RCC 7860 (cell line): ENCODE measurements at regions not wholly inside any gene's neighbourhood (a gene's known extent, or its start where the extent isn't known, plus 50 kb on each side); places are given as distances from the start of the nearest gene placed in this dataset.
A peak's percentile ranks its signal among the peaks of the same experiment; 100 is the strongest.
"Not testable (repeated sequence)": the region's sequence is repeated elsewhere in the genome, so short reads cannot be mapped to it uniquely, and the experiment has no call there.

Experiments
- DNase-seq: peaks from one replicate; pipeline ENCODE4 v3.0.0-alpha.2; 2015; ENCODE audit warnings: low spot score
- FAIRE-seq: peaks from 2 replicates; lab custom pipeline; 2012; peaks lifted over from hg19 to GRCh38; lab: Jason Lieb, UNC

- DNase-seq (no peak), FAIRE-seq (no peak)
Observed at GRCh38 chr11:34756591-34756990, 135.7 kb downstream of the EHF start.

- DNase-seq (no peak), FAIRE-seq (no peak)
Observed at GRCh38 chr11:34755671-34756070, 134.8 kb downstream of the EHF start.

- FAIRE-seq (no peak), DNase-seq (no peak)
Observed at GRCh38 chr11:34754171-34754823, 133.4 kb downstream of the EHF start.

- DNase-seq (no peak), FAIRE-seq (no peak)
Observed at GRCh38 chr11:34750692-34751405, 130.0 kb downstream of the EHF start.

GRCh38 chr11:34749666-34750659, 129.1 kb downstream of the EHF start:
- DNase-seq (no peak), FAIRE-seq (peak; percentile 52)

GRCh38 chr11:34748036-34748435, 127.1 kb downstream of the EHF start:
- no peak for FAIRE-seq
- no peak for DNase-seq

- no peak for DNase-seq
Observed at GRCh38 chr11:34747251-34747650, 126.4 kb downstream of the EHF start.

GRCh38 chr11:34745195-34745594, 124.3 kb downstream of the EHF start:
- no peak for FAIRE-seq
- DNase-seq = no peak

More at GRCh38 chr11:34747251-34747650, 126.4 kb downstream of the EHF start:
- FAIRE-seq = no peak

GRCh38 chr11:34744511-34744910, 123.6 kb downstream of the EHF start:
- DNase-seq = no peak
- no peak for FAIRE-seq

GRCh38 chr11:34738237-34738636, 117.3 kb downstream of the EHF start:
- DNase-seq = no peak
- no peak for FAIRE-seq

GRCh38 chr11:34732831-34733230, 111.9 kb downstream of the EHF start:
- no peak for FAIRE-seq
- DNase-seq = no peak

GRCh38 chr11:34731603-34732002, 110.7 kb downstream of the EHF start:
- FAIRE-seq (no peak), DNase-seq (no peak)

GRCh38 chr11:34730544-34731295, 109.8 kb downstream of the EHF start:
- no peak for FAIRE-seq
- DNase-seq = no peak

- DNase-seq = no peak
- FAIRE-seq = no peak
Observed at GRCh38 chr11:34728609-34729008, 107.7 kb downstream of the EHF start.

GRCh38 chr11:34727228-34727737, 106.4 kb downstream of the EHF start:
- DNase-seq = no peak

GRCh38 chr11:34724973-34725372, 104.1 kb downstream of the EHF start:
- FAIRE-seq (no peak), DNase-seq (no peak)

More at GRCh38 chr11:34727228-34727737, 106.4 kb downstream of the EHF start:
- FAIRE-seq = no peak

GRCh38 chr11:34721646-34722045, 100.8 kb downstream of the EHF start:
- no peak for FAIRE-seq
- no peak for DNase-seq

GRCh38 chr11:34719303-34719848, 98.5 kb downstream of the EHF start:
- FAIRE-seq (no peak), DNase-seq (no peak)

- not testable (repeated sequence) for FAIRE-seq
Observed at GRCh38 chr11:34713631-34714030, 92.7 kb downstream of the EHF start.

More at GRCh38 chr11:34713631-34714030, 92.7 kb downstream of the EHF start:
- DNase-seq = not testable (repeated sequence)
